CD14-positive monocyte (primary cell): ENCODE measurements at regions not wholly inside any gene's neighbourhood (a gene's known extent, or its start where the extent isn't known, plus 50 kb on each side); places are given as distances from the start of the nearest gene placed in this dataset.

Experiments used
- DNase-seq, 3 donors: peaks; one replicate each; pipeline ENCODE4 v3.0.0-alpha.2; 2011 to 2022
- H2AFZ ChIP-seq: 2 replicates; pipeline ENCODE4 v1.6.0; 2012; ENCODE audit warnings: mild to moderate bottlenecking, low read depth, low read length, inconsistent platforms; ENCODE audit not compliant: insufficient read depth, poor library complexity, severe bottlenecking
- H3K27ac ChIP-seq, 2 donors: 1 replicate in 1 of 2; 2 replicates in 1 of 2; pipeline ENCODE4 v1.5.1; 2012 to 2013; ENCODE audit warnings: low read length in 2 of 2, control low read depth in 1 of 2, inconsistent platforms in 1 of 2, low read depth in 1 of 2, mild to moderate bottlenecking in 1 of 2
- H3K27me3 ChIP-seq, 2 donors: one replicate each; pipeline versions ENCODE4 v1.6.0 to v1.6.1; 2011 to 2013; ENCODE audit warnings: low read length in 2 of 2; ENCODE audit not compliant: control insufficient read depth in 2 of 2, insufficient read depth in 2 of 2
- H3K36me3 ChIP-seq, 2 donors: replicated peaks in 1 of 2; 1 replicate in 1 of 2; 2 replicates in 1 of 2; pipeline versions ENCODE4 v1.5.1 to v1.6.1; 2012 to 2013; ENCODE audit warnings: low read length in 2 of 2, control low read depth in 1 of 2, inconsistent platforms in 1 of 2, mild to moderate bottlenecking in 1 of 2; ENCODE audit not compliant: insufficient read depth in 2 of 2, control insufficient read depth in 1 of 2
- H3K4me1 ChIP-seq, 2 donors: 1 replicate in 1 of 2; 2 replicates in 1 of 2; pipeline versions ENCODE4 v1.5.1 to v1.6.1; 2012 to 2013; ENCODE audit warnings: low read length in 2 of 2, control low read depth in 1 of 2, inconsistent platforms in 1 of 2, mild to moderate bottlenecking in 1 of 2, moderate library complexity in 1 of 2; ENCODE audit not compliant: insufficient read depth in 2 of 2, control insufficient read depth in 1 of 2
- H3K4me2 ChIP-seq: replicated peaks from 2 replicates; pipeline ENCODE3; 2012; ENCODE audit warnings: low read length, moderate library complexity, mild to moderate bottlenecking; ENCODE audit not compliant: poor library complexity, severe bottlenecking; ENCODE audit errors: extremely low read depth
- H3K4me3 ChIP-seq, 3 experiments: fragments of 200-600 bp in 1 of 3; sonication (generic) in 1 of 3; replicated peaks in 1 of 3; 1 replicate in 2 of 3; 2 replicates in 1 of 3; pipeline ENCODE4 v1.5.1; 2011 to 2013; ENCODE audit warnings: low read length in 3 of 3, mild to moderate bottlenecking in 3 of 3, control low read depth in 2 of 3, low read depth in 2 of 3, inconsistent platforms in 1 of 3, moderate library complexity in 1 of 3
- H3K79me2 ChIP-seq: 2 replicates; pipeline ENCODE4 v1.6.0; 2012; ENCODE audit warnings: mild to moderate bottlenecking, control low read depth, inconsistent platforms, low read length, moderate library complexity; ENCODE audit not compliant: insufficient read depth
- H3K9ac ChIP-seq: 2 replicates; pipeline ENCODE4 v1.6.0; 2017; ENCODE audit warnings: low read length, mild to moderate bottlenecking; ENCODE audit not compliant: insufficient read depth, poor library complexity, severe bottlenecking
- H3K9me3 ChIP-seq, 2 donors: replicated peaks in 1 of 2; 1 replicate in 1 of 2; 2 replicates in 1 of 2; pipeline versions ENCODE4 v1.5.1 to v1.6.1; 2012 to 2013; ENCODE audit warnings: low read length in 2 of 2, control low read depth in 1 of 2; ENCODE audit not compliant: control insufficient read depth in 1 of 2, insufficient read depth in 1 of 2
- H4K20me1 ChIP-seq: 2 replicates; pipeline ENCODE4 v1.6.0; 2012; ENCODE audit warnings: mild to moderate bottlenecking, low read length, control low read depth, moderate library complexity; ENCODE audit not compliant: insufficient read depth
- H3K27ac Mint-ChIP-seq, 7 donors: one replicate each; pipeline ENCODE4 v1.8.0; 2020; ENCODE audit warnings: mild to moderate bottlenecking in 7 of 7, mixed read lengths in 7 of 7, moderate library complexity in 6 of 7, inconsistent platforms in 2 of 7
- H3K27me3 Mint-ChIP-seq, 3 donors: one replicate each; pipeline ENCODE4 v1.8.0; 2021 to 2022; ENCODE audit warnings: low read depth in 3 of 3, mild to moderate bottlenecking in 3 of 3, mixed read lengths in 3 of 3, moderate library complexity in 3 of 3, inconsistent platforms in 1 of 3
- H3K36me3 Mint-ChIP-seq, 2 donors: one replicate each; pipeline ENCODE4 v1.8.0; 2020; ENCODE audit warnings: mixed read lengths in 2 of 2, inconsistent platforms in 1 of 2, mild to moderate bottlenecking in 1 of 2
- H3K4me1 Mint-ChIP-seq: one replicate; pipeline ENCODE4 v1.8.0; 2020; ENCODE audit warnings: mild to moderate bottlenecking, mixed read lengths
- H3K4me3 Mint-ChIP-seq, 2 donors: one replicate each; pipeline ENCODE4 v1.8.0; 2020; ENCODE audit warnings: mild to moderate bottlenecking in 2 of 2, mixed read lengths in 2 of 2, moderate library complexity in 1 of 2
- H3K9me3 Mint-ChIP-seq, 7 donors: one replicate each; pipeline ENCODE4 v1.8.0; 2020 to 2022; ENCODE audit warnings: mixed read lengths in 7 of 7, mild to moderate bottlenecking in 6 of 7, moderate library complexity in 6 of 7, inconsistent platforms in 2 of 7
- WGBS: methylation state at CpG from one replicate; pipeline ENCODE4 v1.1.5; 2013; ENCODE audit warnings: missing lambda C conversion rate; ENCODE audit not compliant: insufficient coverage; 5-methylcytosine and 5-hydroxymethylcytosine counted together
- intact Hi-C, 2 donors: fragments of 100-400 bp; cut with micrococcal nuclease; formaldehyde crosslinking; loops; one replicate each; pipeline versions ENCODE4 v1.15.0 to v1.15.1; 2023
- TF ChIP-seq, protein P1 (sequence below): fragments of 200-600 bp; IDR thresholded peaks from one replicate; pipeline ENCODE4 v1.8.0; 2022; ENCODE audit warnings: antibody characterized with exemption, mild to moderate bottlenecking

DNA sequence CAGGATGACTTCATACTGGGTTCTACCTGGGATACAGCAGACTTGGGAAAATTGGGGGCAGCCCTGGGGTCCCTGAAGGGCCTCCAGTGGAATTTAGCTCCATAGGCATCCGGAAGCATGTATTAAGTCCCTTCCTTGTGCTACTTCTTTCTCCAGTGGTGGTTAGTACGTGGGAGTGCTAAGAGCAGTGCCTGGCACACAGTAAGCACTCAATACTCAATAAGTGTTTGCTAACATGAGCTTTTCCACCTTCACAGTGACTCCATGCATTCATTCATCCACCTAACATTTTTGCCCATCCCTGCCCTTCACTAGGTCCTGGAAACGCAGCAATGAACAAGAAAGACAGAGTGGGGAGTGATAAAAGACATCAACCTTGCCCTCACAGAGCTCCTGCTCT is 120.5 kb downstream of the MN1 start:
- TF ChIP-seq, protein P1, sequence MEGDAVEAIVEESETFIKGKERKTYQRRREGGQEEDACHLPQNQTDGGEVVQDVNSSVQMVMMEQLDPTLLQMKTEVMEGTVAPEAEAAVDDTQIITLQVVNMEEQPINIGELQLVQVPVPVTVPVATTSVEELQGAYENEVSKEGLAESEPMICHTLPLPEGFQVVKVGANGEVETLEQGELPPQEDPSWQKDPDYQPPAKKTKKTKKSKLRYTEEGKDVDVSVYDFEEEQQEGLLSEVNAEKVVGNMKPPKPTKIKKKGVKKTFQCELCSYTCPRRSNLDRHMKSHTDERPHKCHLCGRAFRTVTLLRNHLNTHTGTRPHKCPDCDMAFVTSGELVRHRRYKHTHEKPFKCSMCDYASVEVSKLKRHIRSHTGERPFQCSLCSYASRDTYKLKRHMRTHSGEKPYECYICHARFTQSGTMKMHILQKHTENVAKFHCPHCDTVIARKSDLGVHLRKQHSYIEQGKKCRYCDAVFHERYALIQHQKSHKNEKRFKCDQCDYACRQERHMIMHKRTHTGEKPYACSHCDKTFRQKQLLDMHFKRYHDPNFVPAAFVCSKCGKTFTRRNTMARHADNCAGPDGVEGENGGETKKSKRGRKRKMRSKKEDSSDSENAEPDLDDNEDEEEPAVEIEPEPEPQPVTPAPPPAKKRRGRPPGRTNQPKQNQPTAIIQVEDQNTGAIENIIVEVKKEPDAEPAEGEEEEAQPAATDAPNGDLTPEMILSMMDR: no peak
- Histone ChIP-seq H3K4me2 (no peak overlapping the region), H3K79me2 (no peaks in the 10 kb centered on the region), H2AFZ (no peak overlapping the region), H3K9ac (no peak overlapping the region), H3K4me3 (no peak overlapping the region), H3K9me3 (no peaks in the 10 kb centered on the region), H3K4me1 (no peaks in the 10 kb centered on the region), H3K36me3 (no peaks in the 10 kb centered on the region), H4K20me1 (no peaks in the 10 kb centered on the region), H3K27ac (no peak overlapping the region), H3K27me3 (no peaks in the 10 kb centered on the region)
- no peak for DNase-seq
- Mint-ChIP-seq H3K9me3 (peaks cover 0 to 3% (median 0%) of the 10 kb centered on the region in 7 donors), H3K36me3 (no peaks in the 10 kb centered on the region), H3K27ac (no peak overlapping the region), H3K4me1 (no peaks in the 10 kb centered on the region), H3K4me3 (no peak overlapping the region), H3K27me3 (peaks cover 0 to 8% (median 0%) of the 10 kb centered on the region in 3 donors)
- intact Hi-C loops: no loop called here
- no CpG with 5 or more reads among the region's 3 CpGs for WGBS

DNA sequence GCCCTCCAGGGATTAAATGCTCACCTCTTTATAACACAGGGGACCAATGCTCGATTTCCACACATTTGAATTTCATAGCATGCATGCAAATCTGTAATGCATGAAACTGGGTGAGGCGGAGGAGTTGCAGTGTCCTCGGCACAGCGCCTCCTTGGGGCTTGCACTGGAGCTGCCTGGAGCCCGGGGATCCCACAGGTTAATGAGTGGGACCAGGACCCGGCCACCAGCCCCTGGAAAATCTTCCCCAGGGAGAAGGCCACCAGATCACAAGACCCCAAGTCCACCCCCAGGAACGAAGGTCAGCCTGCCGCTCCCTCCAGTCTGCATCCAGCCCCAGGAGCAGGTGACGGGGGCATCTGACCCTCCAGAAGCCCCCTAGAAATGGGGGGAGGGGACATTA is 119.1 kb downstream of the MN1 start:
- Histone ChIP-seq H3K9me3 (no peaks in the 10 kb centered on the region), H3K4me3 (no peak overlapping the region), H3K27ac (no peak overlapping the region), H3K4me1 (no peaks in the 10 kb centered on the region), H4K20me1 (no peaks in the 10 kb centered on the region), H3K27me3 (no peaks in the 10 kb centered on the region), H3K36me3 (no peaks in the 10 kb centered on the region), H3K79me2 (no peaks in the 10 kb centered on the region), H2AFZ (no peak overlapping the region), H3K9ac (no peak overlapping the region), H3K4me2 (no peak overlapping the region)
- intact Hi-C loops: no loop called here
- 77% methylated on average over 5 of the region's 9 CpGs for WGBS
- no peak overlapping the region for H3K4me3 Mint-ChIP-seq
- no peaks in the 10 kb centered on the region for H3K36me3 Mint-ChIP-seq
- peaks cover 0 to 5% (median 0%) of the 10 kb centered on the region in 3 donors for H3K27me3 Mint-ChIP-seq
- TF ChIP-seq, protein P1: peak; percentile 30
- H3K4me1 Mint-ChIP-seq: no peaks in the 10 kb centered on the region
- peaks cover 0 to 2% (median 0%) of the 10 kb centered on the region in 7 donors for H3K9me3 Mint-ChIP-seq
- no peak for DNase-seq
- no peak overlapping the region for H3K27ac Mint-ChIP-seq
